Neuronal stem cell (in vitro differentiated cells): ENCODE measurements at regions not wholly inside any gene's neighbourhood (a gene's known extent, or its start where the extent isn't known, plus 50 kb on each side); places are given as distances from the start of the nearest gene placed in this dataset.

ENCODE experiments used
- DNase-seq: peaks from one replicate; pipeline ENCODE4 v3.0.0-alpha.2; 2013; ENCODE audit warnings: low spot score
- H2AFZ ChIP-seq: one replicate; pipeline ENCODE4 v1.6.1; 2013; ENCODE audit warnings: mild to moderate bottlenecking, low read length, inconsistent platforms
- H2AK5ac ChIP-seq: 2 replicates; pipeline ENCODE4 v1.6.1; 2013; ENCODE audit warnings: low read depth, mild to moderate bottlenecking, inconsistent platforms, low read length, moderate library complexity, mixed read lengths
- H2BK120ac ChIP-seq: 2 replicates; pipeline ENCODE4 v1.6.1; 2013; ENCODE audit warnings: low read depth, mild to moderate bottlenecking, inconsistent platforms, low read length, moderate library complexity, mixed read lengths
- H2BK12ac ChIP-seq: one replicate; pipeline ENCODE4 v1.6.1; 2013; ENCODE audit warnings: low read length, inconsistent platforms
- H2BK15ac ChIP-seq: 2 replicates; pipeline ENCODE4 v1.6.1; 2013; ENCODE audit warnings: mild to moderate bottlenecking, low read length, inconsistent platforms, mixed read lengths
- H2BK5ac ChIP-seq: one replicate; pipeline ENCODE4 v1.6.1; 2013; ENCODE audit warnings: inconsistent platforms, mild to moderate bottlenecking, low read length, moderate library complexity
- H3K14ac ChIP-seq: one replicate; pipeline ENCODE4 v1.6.1; 2013; ENCODE audit warnings: low read length, inconsistent platforms
- H3K18ac ChIP-seq: 2 replicates; pipeline ENCODE4 v1.6.1; 2013; ENCODE audit warnings: low read length, inconsistent platforms
- H3K23ac ChIP-seq: 2 replicates; pipeline ENCODE4 v1.6.1; 2013; ENCODE audit warnings: low read depth, mild to moderate bottlenecking, mixed read lengths, low read length, inconsistent platforms; ENCODE audit not compliant: poor library complexity
- H3K27ac ChIP-seq: replicated peaks from 3 replicates; pipeline ENCODE4 v1.5.1; 2013; ENCODE audit warnings: low read length, inconsistent platforms
- H3K27me3 ChIP-seq, 3 experiments: 2 replicates each; pipeline ENCODE4 v1.6.1; 2013; ENCODE audit warnings: low read length in 3 of 3, mild to moderate bottlenecking in 2 of 3, inconsistent platforms in 1 of 3, low read depth in 1 of 3, mixed read lengths in 1 of 3, moderate library complexity in 1 of 3; ENCODE audit not compliant: control insufficient read depth in 3 of 3, insufficient read depth in 3 of 3
- H3K36me3 ChIP-seq, 2 donors: replicated peaks in 1 of 2; 2 replicates each; pipeline ENCODE4 v1.6.1; 2013; ENCODE audit warnings: low read length in 2 of 2; ENCODE audit not compliant: control insufficient read depth in 2 of 2, insufficient read depth in 2 of 2
- H3K4ac ChIP-seq: 2 replicates; pipeline ENCODE4 v1.6.1; 2013; ENCODE audit warnings: inconsistent platforms, mild to moderate bottlenecking, low read length, moderate library complexity
- H3K4me1 ChIP-seq, 2 donors: 1 replicate in 1 of 2; 2 replicates in 1 of 2; pipeline ENCODE4 v1.6.1; 2013; ENCODE audit warnings: low read length in 2 of 2, low read depth in 1 of 2; ENCODE audit not compliant: control insufficient read depth in 2 of 2, insufficient read depth in 1 of 2
- H3K4me2 ChIP-seq: one replicate; pipeline ENCODE4 v1.6.1; 2013; ENCODE audit warnings: mild to moderate bottlenecking, low read length, inconsistent platforms; ENCODE audit not compliant: insufficient read depth, poor library complexity, severe bottlenecking
- H3K4me3 ChIP-seq, 2 donors: 2 replicates each; pipeline ENCODE4 v1.5.1; 2013; ENCODE audit warnings: low read length in 2 of 2, mild to moderate bottlenecking in 2 of 2, inconsistent platforms in 1 of 2, moderate library complexity in 1 of 2
- H3K79me1 ChIP-seq: one replicate; pipeline ENCODE4 v1.6.1; 2013; ENCODE audit warnings: low read depth, mild to moderate bottlenecking, inconsistent platforms, low read length, moderate library complexity
- H3K9ac ChIP-seq: one replicate; pipeline ENCODE4 v1.6.1; 2013; ENCODE audit warnings: mild to moderate bottlenecking, low read depth, low read length, inconsistent platforms; ENCODE audit not compliant: poor library complexity
- H3K9me3 ChIP-seq, 2 donors: replicated peaks in 1 of 2; 2 replicates each; pipeline versions ENCODE3 to v1.6.1; 2013; ENCODE audit warnings: low read length in 2 of 2, mild to moderate bottlenecking in 2 of 2, inconsistent platforms in 1 of 2, low read depth in 1 of 2, mixed read lengths in 1 of 2, moderate library complexity in 1 of 2; ENCODE audit not compliant: control insufficient read depth in 2 of 2, insufficient read depth in 1 of 2
- H4K8ac ChIP-seq: one replicate; pipeline ENCODE4 v1.6.1; 2013; ENCODE audit warnings: low read depth, mild to moderate bottlenecking, inconsistent platforms, low read length, moderate library complexity
- H4K91ac ChIP-seq: one replicate; pipeline ENCODE4 v1.6.1; 2013; ENCODE audit warnings: low read length, low read depth, mild to moderate bottlenecking, inconsistent platforms; ENCODE audit not compliant: poor library complexity
- WGBS, 2 donors: extraction: QIAGEN DNeasy Blood & Tissue Kit; methylation state at CpG; one replicate each; pipeline ENCODE4 v1.1.7; 2013; ENCODE audit warnings: missing lambda C conversion rate in 2 of 2, mixed read lengths in 1 of 2; ENCODE audit not compliant: insufficient read length in 2 of 2, insufficient replicate concordance in 1 of 2; ENCODE audit errors: extremely low coverage in 2 of 2; 5-methylcytosine and 5-hydroxymethylcytosine counted together

- no peak overlapping the region for H2AK5ac ChIP-seq
- no peak overlapping the region for H3K4ac ChIP-seq
- no peak overlapping the region for H2AFZ ChIP-seq
- H2BK12ac ChIP-seq, result no peak overlapping the region
- H3K9me3 ChIP-seq, result no peaks in the 10 kb centered on the region
- no peak overlapping the region for H2BK120ac ChIP-seq
- H3K18ac ChIP-seq, result no peak overlapping the region
- no peak overlapping the region for H4K8ac ChIP-seq
- H3K23ac ChIP-seq, result no peak overlapping the region
- H3K4me2 ChIP-seq, result no peak overlapping the region
- H3K9ac ChIP-seq, result no peak overlapping the region
- H3K27ac ChIP-seq, result no peak overlapping the region
- no peak overlapping the region for H3K14ac ChIP-seq
- H4K91ac ChIP-seq, result no peak overlapping the region
- H2BK15ac ChIP-seq, result no peak overlapping the region
- H2BK5ac ChIP-seq, result no peak overlapping the region
- no peaks in the 10 kb centered on the region for H3K36me3 ChIP-seq
- H3K79me1 ChIP-seq, result no peaks in the 10 kb centered on the region
- no peaks in the 10 kb centered on the region for H3K4me1 ChIP-seq
- no peak for DNase-seq
- H3K4me3 ChIP-seq, result no peak overlapping the region
- H3K27me3 ChIP-seq, result no peaks in the 10 kb centered on the region
These were observed 595.1 kb upstream of the ATP2B1 start for GRCh38 chr12:90303771-90304170.

GRCh38 chr12:90301561-90302133 is 593.0 kb upstream of the ATP2B1 start:
- no CpG with 5 or more reads among the region's 1 CpG for WGBS, 2 donors
- Histone ChIP-seq H2AFZ (no peak overlapping the region), H3K23ac (no peak overlapping the region), H3K9ac (no peak overlapping the region), H2BK120ac (no peak overlapping the region), H3K27ac (no peak overlapping the region), H3K4me2 (no peak overlapping the region), H3K36me3 (no peaks in the 10 kb centered on the region), H3K4ac (no peak overlapping the region), H4K8ac (no peak overlapping the region), H3K14ac (no peak overlapping the region), H3K18ac (no peak overlapping the region), H4K91ac (no peak overlapping the region), H3K27me3 (no peaks in the 10 kb centered on the region), H2BK5ac (no peak overlapping the region), H3K9me3 (no peaks in the 10 kb centered on the region), H2AK5ac (no peak overlapping the region), H2BK12ac (no peak overlapping the region), H2BK15ac (no peak overlapping the region), H3K4me1 (no peaks in the 10 kb centered on the region), H3K79me1 (no peaks in the 10 kb centered on the region), H3K4me3 (no peak overlapping the region)
- DNase-seq, result no peak

GRCh38 chr12:90301095-90301494 is 592.5 kb upstream of the ATP2B1 start:
- H3K27me3 ChIP-seq, result no peaks in the 10 kb centered on the region
- no CpG with 5 or more reads among the region's 4 CpGs for whole genome bisulfite sequencing, 2 donors

GRCh38 chr12:90299666-90300065 is 591.0 kb upstream of the ATP2B1 start:
- H2BK5ac ChIP-seq, result no peak overlapping the region
- no peak overlapping the region for H2AFZ ChIP-seq
- H3K18ac ChIP-seq, result no peak overlapping the region
- H3K36me3 ChIP-seq, result no peaks in the 10 kb centered on the region
- H2BK12ac ChIP-seq, result no peak overlapping the region
- no peak overlapping the region for H3K23ac ChIP-seq
- no peak overlapping the region for H3K27ac ChIP-seq
- H2BK120ac ChIP-seq, result no peak overlapping the region
- no peak overlapping the region for H3K4me2 ChIP-seq
- no peak overlapping the region for H3K4ac ChIP-seq
- no peak overlapping the region for H2BK15ac ChIP-seq
- H3K9ac ChIP-seq, result no peak overlapping the region
- no peak overlapping the region for H2AK5ac ChIP-seq
- no peaks in the 10 kb centered on the region for H3K27me3 ChIP-seq
- no peak overlapping the region for H4K8ac ChIP-seq
- no peak overlapping the region for H3K14ac ChIP-seq
- H3K9me3 ChIP-seq, result no peaks in the 10 kb centered on the region
- no peak overlapping the region for H4K91ac ChIP-seq
- no peaks in the 10 kb centered on the region for H3K79me1 ChIP-seq
- no peak overlapping the region for H3K4me3 ChIP-seq
- no peak for DNase-seq
- no peaks in the 10 kb centered on the region for H3K4me1 ChIP-seq

More at GRCh38 chr12:90301095-90301494, 592.5 kb upstream of the ATP2B1 start:
- no peak overlapping the region for H2AFZ ChIP-seq
- no peak overlapping the region for H3K27ac ChIP-seq
- no peak overlapping the region for H2BK120ac ChIP-seq
- DNase-seq, result no peak
- H3K4me2 ChIP-seq, result no peak overlapping the region
- H3K23ac ChIP-seq, result no peak overlapping the region
- H2BK12ac ChIP-seq, result no peak overlapping the region
- no peak overlapping the region for H2AK5ac ChIP-seq
- no peaks in the 10 kb centered on the region for H3K79me1 ChIP-seq
- no peaks in the 10 kb centered on the region for H3K36me3 ChIP-seq
- no peak overlapping the region for H3K4me3 ChIP-seq
- H3K14ac ChIP-seq, result no peak overlapping the region
- H2BK15ac ChIP-seq, result no peak overlapping the region
- H3K18ac ChIP-seq, result no peak overlapping the region
- no peak overlapping the region for H3K4ac ChIP-seq
- no peaks in the 10 kb centered on the region for H3K4me1 ChIP-seq
- no peak overlapping the region for H4K91ac ChIP-seq
- no peak overlapping the region for H2BK5ac ChIP-seq
- no peaks in the 10 kb centered on the region for H3K9me3 ChIP-seq
- H3K9ac ChIP-seq, result no peak overlapping the region
- no peak overlapping the region for H4K8ac ChIP-seq
